Keratinocyte (primary cell): ENCODE measurements at regions not wholly inside any gene's neighbourhood (a gene's known extent, or its start where the extent isn't known, plus 50 kb on each side); places are given as distances from the start of the nearest gene placed in this dataset.

Source experiments
- DNase-seq: peaks from one replicate; pipeline ENCODE4 v3.0.0-alpha.2; 2011; ENCODE audit warnings: low read depth, missing footprints, low spot score
- FAIRE-seq: peaks from 2 replicates; lab custom pipeline; 2011; peaks lifted over from hg19 to GRCh38; lab: Jason Lieb, UNC
- H2AFZ ChIP-seq: 2 replicates; pipeline ENCODE4 v1.6.0; 2012; ENCODE audit warnings: low read length, control low read depth, inconsistent platforms; ENCODE audit not compliant: control insufficient read depth
- H3K27ac ChIP-seq: 2 replicates; pipeline ENCODE4 v1.5.1; 2011; ENCODE audit warnings: low read length; ENCODE audit not compliant: control insufficient read depth, insufficient read depth
- H3K27me3 ChIP-seq: 3 replicates; pipeline ENCODE4 v1.6.0; 2011; ENCODE audit warnings: low read length; ENCODE audit not compliant: control insufficient read depth, insufficient read depth; ENCODE audit errors: extremely low read depth
- H3K36me3 ChIP-seq, 2 experiments: 2 replicates in 1 of 2; 3 replicates in 1 of 2; pipeline ENCODE4 v1.5.1; 2011; ENCODE audit warnings: low read length in 2 of 2, mild to moderate bottlenecking in 1 of 2; ENCODE audit not compliant: control insufficient read depth in 2 of 2, insufficient read depth in 2 of 2; ENCODE audit errors: extremely low read depth in 1 of 2
- H3K4me1 ChIP-seq: 3 replicates; pipeline ENCODE4 v1.5.1; 2011; ENCODE audit warnings: low read length; ENCODE audit not compliant: control insufficient read depth, insufficient read depth; ENCODE audit errors: extremely low read depth
- H3K4me2 ChIP-seq: 3 replicates; pipeline ENCODE4 v1.6.0; 2011; ENCODE audit warnings: low read depth, low read length; ENCODE audit not compliant: control insufficient read depth, insufficient read depth; ENCODE audit errors: extremely low read depth
- H3K4me3 ChIP-seq, 3 experiments: fragments of 200-600 bp in 1 of 3; sonication (generic) in 1 of 3; 2 replicates in 2 of 3; 3 replicates in 1 of 3; pipeline ENCODE4 v1.5.1; 2011 to 2016; ENCODE audit warnings: low read length in 3 of 3, mild to moderate bottlenecking in 3 of 3, control low read depth in 2 of 3, inconsistent platforms in 1 of 3, low read depth in 1 of 3, mixed read lengths in 1 of 3, mixed run types in 1 of 3, moderate library complexity in 1 of 3; ENCODE audit not compliant: control insufficient read depth in 2 of 3, insufficient read depth in 2 of 3; ENCODE audit errors: extremely low read depth in 1 of 3
- H3K79me2 ChIP-seq: 2 replicates; pipeline ENCODE4 v1.6.0; 2012; ENCODE audit warnings: low read length; ENCODE audit not compliant: control insufficient read depth, insufficient read depth
- H3K9ac ChIP-seq: 3 replicates; pipeline ENCODE4 v1.6.0; 2011; ENCODE audit warnings: low read length; ENCODE audit not compliant: control insufficient read depth, insufficient read depth; ENCODE audit errors: extremely low read depth
- H3K9me1 ChIP-seq: 3 replicates; pipeline ENCODE4 v1.6.0; 2011; ENCODE audit warnings: low read length; ENCODE audit not compliant: control insufficient read depth, insufficient read depth; ENCODE audit errors: extremely low read depth
- H3K9me3 ChIP-seq: 2 replicates; pipeline ENCODE4 v1.5.1; 2012; ENCODE audit warnings: low read depth, low read length; ENCODE audit not compliant: control insufficient read depth
- H4K20me1 ChIP-seq: 3 replicates; pipeline ENCODE4 v1.6.0; 2011; ENCODE audit warnings: low read length; ENCODE audit not compliant: control insufficient read depth, insufficient read depth; ENCODE audit errors: extremely low read depth
- CTCF ChIP-seq, 3 experiments: IDR thresholded peaks in 1 of 3; conservative IDR thresholded peaks in 1 of 3; optimal IDR thresholded peaks in 1 of 3; 2 replicates in 2 of 3; 3 replicates in 1 of 3; pipeline versions ENCODE3 to v1.5.1; 2011; ENCODE audit warnings: low read length in 3 of 3, mild to moderate bottlenecking in 3 of 3, moderate library complexity in 2 of 3, control low read depth in 1 of 3, inconsistent platforms in 1 of 3; ENCODE audit not compliant: insufficient read depth in 2 of 3; ENCODE audit errors: extremely low read depth in 1 of 3
- EZH2 ChIP-seq: IDR thresholded peaks from one replicate; pipeline ENCODE4 v1.6.1; 2012; ENCODE audit warnings: inconsistent platforms, mild to moderate bottlenecking, low read length, moderate library complexity
- dilution Hi-C: fragments of 300-500 bp; cut with MboI; formaldehyde crosslinking; loops from one replicate; pipeline ENCODE4 v1.7.0; 2020; ENCODE audit warnings: low sequenced_read_pairs; ENCODE audit not compliant: extremely low pct_ligation_motif_present

- H3K27me3 ChIP-seq = no peaks in the 10 kb centered on the region
- no peak for FAIRE-seq
- no peak overlapping the region for H2AFZ ChIP-seq
- no peaks in the 10 kb centered on the region for H3K9me1 ChIP-seq
- H3K36me3 ChIP-seq = no peaks in the 10 kb centered on the region
- TF ChIP-seq CTCF (optimal IDR thresholded peaks at IDR 0.05 in 1 of 3, IDR thresholded peaks at IDR 0.05 in 1 of 3, conservative IDR thresholded peaks at IDR 0.05 in 1 of 3; ENCODE audit: extremely low read depth in 1 of 3, insufficient read depth in 2 of 3, low read length in 3 of 3) = no peak
- no peak for TF ChIP-seq EZH2
- no peak overlapping the region for H3K9ac ChIP-seq
- H4K20me1 ChIP-seq = no peaks in the 10 kb centered on the region
- H3K9me3 ChIP-seq = no peaks in the 10 kb centered on the region
- no peak overlapping the region for H3K27ac ChIP-seq
- H3K79me2 ChIP-seq = no peaks in the 10 kb centered on the region
- no peak overlapping the region for H3K4me3 ChIP-seq
- H3K4me2 ChIP-seq = no peak overlapping the region
- H3K4me1 ChIP-seq = no peaks in the 10 kb centered on the region
- dilution Hi-C loops = no loop called here
- no peak for DNase-seq
Measured at GRCh38 chr2:34825686-34826085, 1226.6 kb upstream of the FAM98A start.

GRCh38 chr2:34822616-34823015, 1223.5 kb upstream of the FAM98A start:
- dilution Hi-C loops = no loop called here
- DNase-seq = no peak
- Histone ChIP-seq H3K4me1 (no peaks in the 10 kb centered on the region), H3K9me1 (no peaks in the 10 kb centered on the region), H3K4me3 (no peak overlapping the region), H3K27me3 (no peaks in the 10 kb centered on the region), H4K20me1 (no peaks in the 10 kb centered on the region), H2AFZ (no peak overlapping the region), H3K9ac (no peak overlapping the region), H3K9me3 (no peaks in the 10 kb centered on the region), H3K4me2 (no peak overlapping the region), H3K36me3 (no peaks in the 10 kb centered on the region), H3K27ac (no peak overlapping the region), H3K79me2 (no peaks in the 10 kb centered on the region)
- FAIRE-seq = no peak
- no peak for TF ChIP-seq CTCF (optimal IDR thresholded peaks at IDR 0.05 in 1 of 3, IDR thresholded peaks at IDR 0.05 in 1 of 3, conservative IDR thresholded peaks at IDR 0.05 in 1 of 3; ENCODE audit: extremely low read depth in 1 of 3, insufficient read depth in 2 of 3, low read length in 3 of 3)
- no peak for TF ChIP-seq EZH2
